ENCODE measurements at regions not wholly inside any gene's neighbourhood (a gene's known extent, or its start where the extent isn't known, plus 50 kb on each side); places are given as distances from the start of the nearest gene placed in this dataset.

- no peak for TF ChIP-seq CTCF (conservative IDR thresholded peaks at IDR 0.05; ENCODE audit: low read depth, low read length)
- DNase-seq (ENCODE audit: low read depth) = no peak
- no peak overlapping the region for H3K4me3 ChIP-seq (ENCODE audit: low read depth, low read length)
These were observed 441.8 kb downstream of the RPS24 start for GRCh38 chr10:78475437-78475836.

DNA sequence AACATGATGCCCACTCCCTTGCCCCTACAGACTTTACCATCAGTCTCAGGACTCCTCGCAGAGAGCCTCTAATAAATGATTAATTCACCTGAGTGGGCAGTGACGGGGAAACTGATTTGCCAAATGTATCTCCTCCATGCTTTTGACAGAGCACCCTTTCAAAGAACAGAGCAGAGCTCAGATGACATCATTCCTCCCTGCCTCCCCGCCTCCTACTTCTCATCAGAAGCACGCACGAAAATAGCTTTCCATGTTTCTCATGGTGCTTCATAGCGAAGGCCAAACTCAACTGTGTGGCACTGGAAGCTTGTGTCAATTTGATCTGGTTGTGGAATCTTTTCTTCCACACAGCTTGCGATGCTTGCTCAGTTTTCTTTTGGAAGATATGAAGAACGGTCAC, 442.5 kb downstream of the RPS24 start:
- no peak overlapping the region for H3K4me3 ChIP-seq (ENCODE audit: low read depth, low read length)
- no peak for DNase-seq (ENCODE audit: low read depth)
- TF ChIP-seq CTCF (conservative IDR thresholded peaks at IDR 0.05; ENCODE audit: low read depth, low read length) = no peak

DNA sequence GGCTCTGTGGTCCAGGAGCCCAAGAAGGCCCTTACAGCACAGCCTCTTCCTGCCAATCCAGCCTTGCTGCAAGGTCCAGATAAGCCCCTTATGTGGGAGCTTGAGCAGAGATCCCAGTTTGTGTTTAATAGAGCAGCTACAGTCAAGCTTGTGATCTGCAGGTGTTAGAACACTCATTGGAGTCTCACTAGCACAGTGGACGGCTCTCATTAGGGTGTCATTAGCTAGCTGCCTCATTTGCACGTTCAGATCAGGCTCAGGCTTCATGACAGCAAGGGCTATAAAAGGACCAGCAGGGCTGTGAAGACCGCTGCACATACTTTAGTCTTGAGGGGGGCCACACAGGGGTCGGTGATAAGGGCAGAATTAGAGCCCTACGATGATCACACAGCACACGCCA, 443.2 kb downstream of the RPS24 start:
- H3K4me3 ChIP-seq (ENCODE audit: low read depth, low read length) = no peak overlapping the region
- no peak for TF ChIP-seq CTCF (conservative IDR thresholded peaks at IDR 0.05; ENCODE audit: low read depth, low read length)
- no peak for DNase-seq (ENCODE audit: low read depth)

- no peak overlapping the region for H3K4me3 ChIP-seq (ENCODE audit: low read depth, low read length)
- DNase-seq (ENCODE audit: low read depth) = no peak
- no peak for TF ChIP-seq CTCF (conservative IDR thresholded peaks at IDR 0.05; ENCODE audit: low read depth, low read length)
These were observed 445.3 kb downstream of the RPS24 start for GRCh38 chr10:78478919-78479318.

DNA sequence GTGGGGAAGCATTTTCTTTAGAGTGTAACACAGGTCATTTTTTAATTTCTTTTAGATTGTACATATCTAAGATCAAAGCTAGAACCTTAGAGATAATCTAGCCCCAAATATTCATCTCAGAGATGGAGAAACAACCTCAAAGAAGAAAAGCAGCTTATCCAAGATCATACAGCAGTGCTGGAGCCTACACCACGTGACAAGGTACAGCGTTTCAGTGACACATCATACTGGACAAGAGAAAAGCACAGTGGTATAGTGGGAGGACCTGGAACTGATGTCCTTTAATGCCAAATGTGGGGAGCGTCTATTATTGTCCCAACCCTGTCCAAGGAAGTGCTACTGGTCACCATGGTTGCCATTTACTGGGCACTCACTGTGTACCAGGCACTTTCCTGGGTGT, 445.8 kb downstream of the RPS24 start:
- no peak for TF ChIP-seq CTCF (conservative IDR thresholded peaks at IDR 0.05; ENCODE audit: low read depth, low read length)
- no peak overlapping the region for H3K4me3 ChIP-seq (ENCODE audit: low read depth, low read length)
- no peak for DNase-seq (ENCODE audit: low read depth)

GRCh38 chr10:78481842-78482241, 448.2 kb downstream of the RPS24 start:
- DNase-seq (ENCODE audit: low read depth) = no peak
- no peak overlapping the region for H3K4me3 ChIP-seq (ENCODE audit: low read depth, low read length)
- TF ChIP-seq CTCF (conservative IDR thresholded peaks at IDR 0.05; ENCODE audit: low read depth, low read length) = no peak

GRCh38 chr10:78483641-78484040, 450.0 kb downstream of the RPS24 start:
- no peak overlapping the region for H3K4me3 ChIP-seq (ENCODE audit: low read depth, low read length)
- DNase-seq (ENCODE audit: low read depth) = no peak
- no peak for TF ChIP-seq CTCF (conservative IDR thresholded peaks at IDR 0.05; ENCODE audit: low read depth, low read length)

Data from epithelial cell of proximal tubule (primary cell).